Uterus (tissue), 2 donors: ENCODE measurements at regions not wholly inside any gene's neighbourhood (a gene's known extent, or its start where the extent isn't known, plus 50 kb on each side); places are given as distances from the start of the nearest gene placed in this dataset.

Experiments
- CTCF ChIP-seq, 4 experiments: fragments of 200-600 bp in 2 of 4; fragments of 450-650 bp in 2 of 4; sonication (generic) in 2 of 4; IDR thresholded peaks; one replicate each; pipeline ENCODE4 v1.5.1; 2016 to 2019; ENCODE audit warnings: antibody characterized with exemption in 4 of 4, mild to moderate bottlenecking in 2 of 4, moderate library complexity in 1 of 4
- POLR2A ChIP-seq, 2 donors: fragments of 450-650 bp; IDR thresholded peaks; one replicate each; pipeline ENCODE4 v1.6.1; 2016; ENCODE audit warnings: antibody characterized with exemption in 2 of 2, mild to moderate bottlenecking in 1 of 2, moderate library complexity in 1 of 2

GRCh38 chr2:191740759-191741158 lies 62.8 kb downstream of the NABP1 start:
- no peak for TF ChIP-seq CTCF (IDR thresholded peaks at IDR 0.05)
- TF ChIP-seq POLR2A (IDR thresholded peaks at IDR 0.05) = no peak
